NCI-H1436 (cell line): ENCODE measurements at regions not wholly inside any gene's neighbourhood (a gene's known extent, or its start where the extent isn't known, plus 50 kb on each side); places are given as distances from the start of the nearest gene placed in this dataset.

ENCODE experiments used
- DNase-seq: peaks from one replicate; lab custom pipeline; 2025; lab: John Stamatoyannopoulos, UW

DNA sequence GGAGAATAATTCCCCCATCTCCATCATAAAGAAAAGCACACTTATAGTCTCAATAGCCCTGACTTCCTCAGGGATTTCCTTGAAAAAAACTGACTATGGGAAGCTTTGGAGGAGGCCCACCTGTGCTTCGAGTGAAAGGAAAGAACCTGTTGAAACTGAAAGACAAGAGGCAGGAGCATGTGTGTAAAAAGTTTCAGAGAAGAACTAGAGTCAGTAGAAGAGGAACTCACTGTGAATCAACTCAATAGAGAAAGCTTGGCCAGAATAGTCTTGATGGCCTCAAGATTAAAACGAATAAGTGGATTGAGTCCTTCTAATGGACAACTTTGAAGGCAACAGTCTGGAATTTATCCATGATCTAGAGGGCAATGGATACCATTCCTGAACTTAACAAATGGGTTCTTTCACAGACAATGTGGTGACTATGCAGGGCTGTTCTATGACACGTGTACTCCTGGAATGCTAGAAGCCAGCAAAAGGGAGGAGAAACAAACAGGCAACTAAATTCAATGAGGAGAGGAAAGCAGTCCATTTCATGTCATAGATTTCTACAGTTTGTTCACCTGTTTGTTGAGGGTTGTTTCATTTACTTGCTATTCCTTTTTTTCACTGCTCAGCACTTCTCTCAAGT lies 442.3 kb downstream of the GRB14 start:
- no peak for DNase-seq

DNA sequence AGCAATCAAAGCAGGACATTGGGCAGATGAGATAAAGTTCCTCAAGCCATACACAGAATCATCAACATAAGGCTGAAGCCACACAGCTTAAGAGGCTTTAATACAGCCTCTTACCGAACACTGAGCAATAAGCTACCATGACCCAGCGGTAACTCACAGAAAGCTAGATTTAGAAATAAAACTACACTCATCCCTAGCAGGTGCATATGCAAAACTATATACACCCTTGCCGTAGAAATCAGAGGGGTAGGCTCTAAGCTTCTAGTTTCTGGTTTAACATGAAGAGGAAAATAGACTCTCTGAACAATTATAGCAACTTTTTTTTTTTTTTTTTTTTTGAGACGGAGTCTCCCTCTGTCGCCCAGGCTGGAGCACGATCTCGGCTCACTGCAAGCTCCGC lies 428.8 kb upstream of the FIGN start:
- DNase-seq: no peak

DNA sequence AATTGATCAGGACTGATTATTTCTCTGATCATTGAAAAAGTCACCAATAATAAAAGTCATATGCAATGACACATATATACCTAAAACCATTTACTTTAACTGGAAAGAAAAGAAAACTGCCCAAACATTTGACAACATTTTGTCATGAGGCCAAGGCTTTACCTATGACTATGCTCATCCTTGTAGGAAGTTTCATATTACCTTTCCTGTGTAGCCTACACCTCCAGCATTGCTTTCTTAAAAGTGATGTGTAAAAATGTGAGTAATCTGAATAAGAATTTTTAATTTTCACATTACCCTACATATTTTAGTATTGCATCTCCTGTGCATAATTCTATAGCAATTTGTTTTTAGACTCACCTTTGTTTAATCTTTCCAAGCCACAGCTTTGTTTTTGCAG lies 419.8 kb upstream of the FIGN start:
- no peak for DNase-seq

DNA sequence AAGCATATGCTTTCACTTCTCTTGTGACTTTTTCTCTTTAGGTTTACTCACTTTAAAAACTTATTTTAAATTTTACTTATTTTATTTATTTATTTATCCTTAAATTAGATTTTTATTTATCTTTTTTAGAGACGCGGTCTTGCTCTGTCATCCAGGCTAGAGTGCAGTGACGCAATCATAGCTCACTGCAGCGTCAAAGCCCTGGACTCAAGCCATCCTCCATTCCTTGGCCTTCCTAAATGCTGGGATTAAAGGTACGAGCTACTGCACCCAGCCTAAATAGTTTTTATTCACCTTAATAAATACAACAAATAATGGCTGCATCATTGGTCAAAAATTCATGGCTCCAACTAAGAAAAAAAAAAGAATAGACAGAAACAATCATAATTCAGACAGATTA lies 415.7 kb upstream of the FIGN start:
- no peak for DNase-seq

DNA sequence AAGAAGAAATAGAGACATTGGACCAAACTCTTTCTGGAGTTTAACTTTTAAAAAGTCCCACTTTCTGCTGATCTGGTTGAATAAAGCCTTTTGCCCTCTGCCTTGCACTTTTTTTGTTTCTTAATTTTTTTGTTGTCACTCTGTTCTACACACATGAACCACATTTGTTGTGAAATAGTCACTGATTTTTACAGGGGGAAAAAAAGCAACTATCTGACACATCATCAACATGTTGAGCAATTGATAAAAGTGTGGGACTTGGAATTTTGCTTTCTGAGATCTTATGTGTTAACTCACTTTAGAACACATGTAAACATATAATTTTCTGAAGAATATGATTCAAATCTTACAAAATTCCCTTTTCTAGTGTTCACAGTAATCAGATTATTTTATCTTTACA lies 414.8 kb upstream of the FIGN start:
- DNase-seq: no peak

DNA sequence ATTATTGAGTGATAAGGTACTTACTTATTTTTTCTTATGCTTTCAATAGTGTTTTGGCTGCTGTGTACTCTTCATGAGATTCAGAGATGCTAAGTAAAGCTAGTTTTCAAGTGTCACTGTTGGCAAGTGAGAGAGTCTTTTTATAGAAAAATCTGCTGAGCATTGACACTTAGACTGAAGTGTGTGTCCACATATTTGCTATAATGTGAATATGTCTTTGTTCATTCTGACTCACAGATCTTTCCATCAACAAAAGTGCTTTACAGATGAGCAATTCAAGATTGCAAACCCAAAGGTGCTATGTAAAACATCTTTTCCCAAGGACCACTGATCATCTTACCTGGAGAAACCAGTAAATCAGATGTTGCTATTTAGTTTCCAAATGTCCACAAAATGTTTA lies 410.6 kb upstream of the FIGN start:
- DNase-seq: no peak

DNA sequence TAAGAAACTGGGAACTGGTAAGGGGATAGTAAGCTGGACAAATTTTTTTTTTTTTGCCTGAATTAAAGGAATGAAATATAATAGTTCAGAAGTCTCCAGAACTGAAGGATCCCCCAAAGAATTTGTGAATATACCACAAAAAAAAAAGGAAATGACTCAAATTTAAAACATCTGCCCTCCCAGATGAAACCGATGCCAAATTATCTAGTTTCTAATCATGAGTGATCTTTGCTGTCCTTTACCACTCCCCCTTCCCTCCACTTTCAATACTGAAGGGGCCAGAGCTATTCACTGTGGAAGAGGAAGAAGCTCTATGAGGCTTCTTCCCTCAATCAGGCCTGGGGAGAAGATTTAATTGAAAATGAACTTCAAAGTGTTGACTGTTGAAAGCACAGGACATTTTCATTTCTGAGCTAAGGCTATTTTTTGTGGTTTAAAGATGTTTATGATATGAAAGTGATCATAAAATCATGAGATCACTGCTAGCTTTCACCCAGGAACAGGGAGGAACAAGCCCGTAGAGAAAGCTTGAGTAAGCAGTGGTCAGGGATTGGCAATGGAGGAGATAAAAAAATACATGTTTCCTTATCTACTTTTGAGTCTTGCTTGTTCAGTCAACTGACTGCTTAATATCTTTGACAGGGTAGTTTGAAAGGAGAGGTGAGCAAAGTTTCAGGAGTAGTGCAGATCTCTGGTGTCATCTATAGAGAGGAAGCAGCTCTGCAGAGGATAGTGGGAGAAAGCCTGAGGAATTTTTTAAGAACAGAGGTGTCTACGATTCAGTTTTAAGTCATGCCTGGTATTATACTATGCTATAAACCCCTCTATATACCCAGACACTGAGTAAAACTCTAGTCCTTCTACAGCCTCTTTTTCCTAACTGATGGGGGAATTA lies 409.5 kb upstream of the FIGN start:
- no peak for DNase-seq

DNA sequence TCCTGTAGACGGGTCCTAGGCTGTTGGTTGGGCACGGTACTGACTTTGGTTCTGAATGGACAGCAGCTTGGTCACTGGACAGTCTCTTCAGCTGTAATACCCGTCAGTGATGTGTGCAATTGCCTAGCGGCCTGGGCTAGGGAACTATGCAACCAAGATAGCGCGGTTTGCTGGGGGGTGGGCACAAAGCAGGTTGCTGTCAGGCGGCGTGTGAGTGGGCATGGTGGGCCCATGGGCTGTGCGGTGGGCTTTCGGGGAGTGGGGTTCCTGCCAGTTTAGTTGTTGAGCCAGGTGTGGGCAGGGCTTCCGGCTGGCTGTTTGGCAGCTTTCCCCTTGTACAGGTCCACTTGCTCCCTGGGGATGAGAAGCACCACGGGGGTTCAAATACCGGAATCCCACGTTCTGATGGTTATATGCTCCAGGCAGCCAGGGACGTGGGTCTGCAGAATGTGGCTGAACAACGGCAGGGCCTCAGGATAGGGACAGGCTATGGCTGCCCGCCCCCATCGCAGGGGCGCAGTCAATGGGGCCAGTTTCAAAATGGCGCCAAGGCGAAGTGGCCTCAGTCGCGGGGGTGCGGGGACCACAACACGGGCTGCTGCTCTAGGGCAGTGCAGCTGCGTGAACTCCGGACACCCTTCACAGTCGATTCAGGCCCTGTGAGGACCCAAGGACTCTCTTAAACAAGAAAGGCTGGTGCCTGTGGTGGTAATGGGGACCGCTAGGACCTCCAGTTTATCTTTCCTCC lies 407.5 kb upstream of the FIGN start:
- DNase-seq: no peak

DNA sequence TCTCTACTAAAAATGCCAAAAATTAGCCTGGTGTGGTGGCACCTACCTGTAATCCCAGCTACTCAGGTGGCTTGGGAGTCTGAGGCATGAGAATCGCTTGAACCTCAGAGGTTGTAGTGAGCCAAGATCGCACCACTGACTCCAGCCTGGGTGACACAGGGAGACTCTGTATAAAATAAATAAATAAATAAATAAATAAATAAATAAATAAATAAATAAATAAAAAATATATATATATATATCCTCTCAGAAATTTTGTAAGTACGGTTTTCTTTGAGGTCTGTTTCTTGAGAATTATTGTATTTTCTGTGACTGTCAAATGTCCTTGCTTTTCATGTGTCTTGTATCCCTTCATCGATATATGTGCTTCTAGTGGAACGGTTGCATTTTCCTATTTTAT lies 406.9 kb upstream of the FIGN start:
- DNase-seq: no peak

DNA sequence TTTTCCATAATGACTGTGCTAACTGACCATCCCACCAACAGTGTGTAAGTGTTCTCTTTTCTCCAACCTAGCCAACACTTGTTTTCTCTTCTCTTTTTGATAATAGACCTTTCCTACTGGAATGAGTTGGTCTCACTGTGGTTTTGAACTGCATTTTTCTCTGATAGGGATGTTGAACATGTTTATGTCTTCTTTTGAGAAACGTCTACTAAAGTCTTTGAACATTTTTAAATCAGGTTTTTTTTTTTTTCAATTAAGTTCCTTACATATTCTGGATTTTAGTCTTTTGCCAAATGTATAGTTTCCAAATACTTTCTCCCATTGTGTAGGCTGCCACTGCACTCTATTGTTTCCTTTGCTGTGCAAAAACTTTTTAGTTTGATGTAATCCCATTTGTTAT lies 405.5 kb upstream of the FIGN start:
- no peak for DNase-seq

DNA sequence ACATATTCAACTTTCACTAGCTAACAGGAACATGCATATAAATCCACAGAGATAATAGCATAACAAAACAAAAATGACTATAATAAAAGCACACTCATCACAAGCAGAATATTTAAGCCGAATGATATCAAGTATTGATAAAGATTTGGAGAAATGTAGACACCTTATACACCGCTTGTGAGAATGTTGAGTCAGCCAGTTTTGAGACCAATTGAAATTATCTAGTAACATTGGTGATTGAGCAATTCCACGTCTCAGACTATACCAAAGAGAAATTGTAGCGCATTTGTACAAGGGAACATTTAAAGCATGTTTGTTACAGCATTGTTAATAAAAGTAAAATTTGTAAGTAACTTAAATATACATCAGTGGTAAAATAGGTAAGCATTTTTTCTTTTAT lies 402.9 kb upstream of the FIGN start:
- no peak for DNase-seq

DNA sequence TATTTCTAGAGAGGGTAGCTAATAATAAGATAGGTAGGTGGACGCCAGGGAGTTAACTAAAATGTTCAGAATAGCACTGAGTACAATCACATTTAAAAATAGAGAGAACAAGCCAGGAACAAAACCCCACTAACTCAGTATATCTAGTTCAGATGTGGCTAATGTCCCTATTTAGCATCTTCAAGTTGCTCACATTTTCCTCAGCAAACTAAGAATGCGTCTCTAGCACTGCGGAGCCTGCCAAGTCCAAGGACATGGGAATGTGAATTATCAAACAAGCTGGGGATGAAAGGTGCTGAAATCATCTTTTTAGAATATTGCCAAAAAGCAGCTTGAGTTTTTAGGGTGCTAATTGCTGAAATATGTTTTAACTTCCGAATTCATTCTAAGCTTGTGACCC lies 398.5 kb upstream of the FIGN start:
- DNase-seq: no peak

DNA sequence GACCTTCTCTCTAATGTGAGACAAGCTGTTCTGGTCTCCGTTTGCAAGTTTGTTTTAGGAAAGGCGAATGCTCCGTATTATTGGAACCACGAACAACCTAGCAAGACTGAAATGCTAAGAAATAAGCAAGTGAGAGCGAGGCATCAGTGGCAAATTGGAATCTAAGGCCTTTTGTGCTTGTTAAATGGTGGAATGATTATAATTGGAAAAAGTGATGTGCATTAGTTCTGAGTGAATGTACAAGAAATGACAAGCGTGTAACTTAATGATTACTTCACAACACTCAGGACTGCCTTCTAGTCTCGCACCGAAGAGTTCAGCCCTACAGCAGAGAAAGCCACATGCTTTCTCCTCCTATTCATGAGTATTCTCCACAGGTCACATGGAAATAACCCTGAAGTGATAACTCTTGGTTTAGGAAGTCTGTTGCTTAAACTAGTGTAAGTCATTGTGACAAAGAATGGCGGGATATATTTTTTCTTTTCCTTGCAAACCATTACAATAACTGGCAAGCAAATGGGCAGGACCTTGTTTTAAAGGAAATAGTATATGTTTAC lies 392.2 kb upstream of the FIGN start:
- no peak for DNase-seq

DNA sequence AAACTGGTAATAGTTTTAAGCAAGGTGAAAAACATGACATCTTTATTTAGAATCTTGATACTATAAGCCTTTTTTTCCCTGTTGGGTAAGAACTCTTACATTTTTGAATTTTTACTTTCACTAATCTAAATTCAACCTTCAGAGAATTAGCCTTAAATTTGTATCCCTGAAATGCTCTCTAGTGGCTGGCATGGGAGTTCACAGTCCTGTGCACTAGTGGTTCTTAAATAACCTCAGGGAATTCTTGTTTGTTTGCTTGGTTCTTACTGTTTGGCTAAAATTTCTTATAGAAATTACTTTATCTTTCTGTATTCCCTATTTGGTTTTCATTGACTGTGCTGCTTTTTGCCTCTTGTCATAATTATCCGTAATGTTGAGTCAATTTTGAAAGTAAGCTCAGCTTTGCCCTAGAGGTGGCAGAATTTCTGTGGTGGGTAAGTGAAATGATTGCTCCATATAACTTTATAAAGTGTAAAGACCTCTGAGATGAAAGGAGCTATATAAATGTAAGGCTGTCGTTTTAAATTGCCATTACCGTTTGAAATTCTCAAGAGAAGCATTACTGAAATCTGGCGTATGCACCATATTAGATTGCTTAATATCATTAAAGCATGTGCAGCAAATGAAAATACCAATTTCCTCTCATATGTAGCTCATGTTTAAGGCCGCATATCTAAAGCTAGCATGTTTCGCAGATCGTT lies 391.3 kb upstream of the FIGN start:
- no peak for DNase-seq

DNA sequence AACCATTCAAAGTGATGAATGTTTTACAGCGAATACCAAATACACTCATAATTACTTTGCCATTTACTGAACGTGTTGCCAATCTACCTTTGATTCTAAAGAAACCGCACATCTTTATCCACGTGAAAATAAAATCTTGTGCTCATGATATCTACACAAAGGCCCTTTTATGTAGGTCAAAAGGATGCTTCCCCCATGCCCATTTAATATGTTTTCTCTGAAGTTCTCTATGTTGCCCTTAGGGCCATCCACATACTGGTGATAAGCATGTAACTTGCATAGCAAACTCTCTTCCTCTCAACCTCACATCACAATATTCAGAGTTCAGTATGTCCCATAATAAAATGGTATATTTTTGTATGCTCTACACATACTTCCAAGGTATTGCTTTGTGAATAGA lies 380.0 kb upstream of the FIGN start:
- no peak for DNase-seq

DNA sequence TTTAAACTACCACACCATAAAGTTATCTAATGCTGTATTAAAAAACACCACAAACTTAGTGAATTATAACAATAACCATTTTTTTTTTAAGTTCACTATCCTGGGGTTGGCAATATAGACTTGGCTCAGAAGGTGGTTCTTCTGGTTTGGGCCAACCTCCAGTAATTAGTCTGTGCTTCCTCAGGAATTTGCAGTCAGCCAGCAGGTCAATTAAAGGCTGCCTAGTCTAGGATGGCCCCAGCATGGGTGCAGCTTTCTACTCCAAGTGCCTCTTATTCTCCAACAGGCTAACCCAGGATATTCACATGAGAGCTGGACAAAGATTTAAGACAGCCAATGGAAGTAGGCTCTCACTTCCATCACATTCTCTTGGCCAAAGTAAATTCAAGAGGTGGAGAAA lies 379.1 kb upstream of the FIGN start:
- no peak for DNase-seq

DNA sequence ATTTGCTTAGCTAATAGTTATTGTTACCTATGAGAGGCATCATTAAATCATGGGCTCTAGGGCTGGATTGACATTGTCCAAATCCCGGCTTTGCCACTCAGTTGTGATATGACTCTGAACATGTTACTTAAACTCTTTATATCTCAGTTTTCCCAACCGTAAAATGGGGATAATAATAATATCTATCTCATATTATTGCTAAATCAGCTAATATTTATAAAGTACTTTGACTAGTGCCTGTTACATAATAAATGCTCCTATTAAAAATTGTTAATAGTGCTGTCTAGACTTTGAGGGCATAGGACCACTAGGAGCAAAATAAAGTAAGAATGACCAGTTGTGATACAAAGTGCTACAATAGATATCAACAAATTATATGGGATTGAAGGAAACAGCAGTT lies 376.3 kb upstream of the FIGN start:
- no peak for DNase-seq

DNA sequence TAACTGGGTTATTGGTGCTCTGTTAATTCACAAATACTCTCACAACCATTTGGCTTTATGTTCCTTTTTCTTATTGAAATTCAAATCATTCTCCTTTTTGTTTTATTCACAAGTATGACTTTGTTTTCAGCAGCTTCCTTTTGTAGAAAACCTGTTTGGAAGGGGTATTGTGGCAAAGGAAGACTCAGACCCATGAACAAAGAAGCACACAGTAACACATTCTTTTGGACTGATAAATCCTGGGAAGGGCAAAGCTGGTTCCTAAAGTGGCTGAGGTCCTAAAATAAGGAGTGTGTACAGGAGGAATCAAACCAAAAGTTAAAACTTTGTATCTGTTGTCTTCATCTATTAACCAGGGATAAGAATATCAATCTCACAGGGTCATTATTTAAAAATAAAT lies 374.7 kb upstream of the FIGN start:
- no peak for DNase-seq

DNA sequence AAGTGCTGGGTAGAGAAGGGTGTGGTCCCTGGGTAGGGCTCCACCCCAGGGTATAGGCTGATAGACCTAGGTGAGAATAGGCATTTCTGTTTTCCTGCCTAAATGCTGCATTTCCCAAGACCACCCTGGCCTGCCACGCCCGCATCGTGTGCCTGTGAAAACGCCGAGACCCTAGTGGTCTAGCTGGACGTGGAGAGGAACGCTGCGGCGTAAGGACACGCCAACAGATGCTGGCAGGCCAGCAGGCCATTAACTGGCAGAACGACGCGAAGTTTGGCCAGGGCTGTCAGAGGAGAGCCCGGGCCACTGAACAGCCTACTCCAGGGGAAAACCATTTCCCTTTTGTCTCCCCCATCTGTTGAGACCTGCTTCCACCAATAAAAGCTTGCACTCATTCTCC lies 373.2 kb upstream of the FIGN start:
- DNase-seq: no peak

DNA sequence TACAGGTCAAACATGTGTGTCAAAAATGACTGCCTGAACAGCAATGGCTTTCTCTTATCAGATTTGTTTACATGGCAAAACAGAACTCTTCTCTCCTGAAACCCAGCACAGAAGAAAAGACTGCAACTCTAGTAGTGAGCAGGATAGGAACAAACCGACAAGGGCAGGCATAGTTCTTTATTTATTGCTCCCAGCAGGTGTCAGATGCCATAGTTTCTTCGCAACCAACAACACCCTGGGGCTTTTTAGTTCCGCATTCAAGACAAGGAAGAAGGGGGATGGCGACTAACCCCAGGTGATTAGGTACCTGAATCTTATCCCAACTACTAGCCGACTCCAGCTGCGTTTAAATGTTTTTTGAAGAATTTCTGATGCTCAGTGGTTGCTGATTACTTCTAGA lies 367.5 kb upstream of the FIGN start:
- DNase-seq: no peak

DNA sequence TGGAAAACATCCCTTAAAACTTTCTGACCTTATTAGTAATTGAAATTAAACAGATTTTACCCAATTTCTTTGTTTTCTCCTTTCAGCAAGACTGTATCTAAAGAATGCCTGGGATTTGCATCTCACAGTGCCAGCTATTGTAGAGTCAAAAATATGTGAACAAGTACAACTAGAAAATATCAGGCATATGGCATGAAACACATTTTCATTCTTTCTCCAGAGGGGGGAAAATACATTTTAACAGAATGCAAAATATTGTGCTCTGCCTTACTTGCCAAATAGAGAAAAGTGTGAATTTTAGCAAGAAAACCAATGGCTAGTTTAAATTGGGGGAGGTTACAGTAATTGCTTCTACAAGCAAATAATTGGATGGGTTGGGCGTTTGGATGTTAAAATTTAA lies 366.6 kb upstream of the FIGN start:
- no peak for DNase-seq

DNA sequence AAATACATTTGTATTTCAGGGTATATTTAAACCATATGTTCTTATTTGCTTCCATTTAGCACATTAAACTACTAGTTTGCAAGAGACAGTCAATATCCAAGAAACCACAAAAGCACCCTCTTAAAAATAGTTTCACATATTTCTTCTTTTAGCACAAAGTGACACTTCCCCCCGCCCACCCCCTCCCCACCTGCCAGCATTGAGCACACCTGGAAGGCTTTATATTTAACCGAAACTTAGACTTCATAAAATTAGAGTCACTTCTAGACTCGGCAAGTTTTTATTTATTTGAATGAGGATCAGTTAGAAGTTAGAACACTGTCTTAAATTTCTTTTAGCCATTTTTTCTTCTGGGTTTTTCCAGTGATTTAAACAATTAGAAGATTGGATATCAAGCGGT lies 355.9 kb upstream of the FIGN start:
- no peak for DNase-seq
